LNCAP (cell line): ENCODE measurements at regions not wholly inside any gene's neighbourhood (a gene's known extent, or its start where the extent isn't known, plus 50 kb on each side); places are given as distances from the start of the nearest gene placed in this dataset.

Experiments
- CTCF ChIP-seq: fragments of 450-650 bp; IDR thresholded peaks from 2 replicates; pipeline ENCODE4 v1.5.1; 2017; ENCODE audit warnings: mild to moderate bottlenecking

GRCh38 chr5:120769312-120769872 is 305.3 kb downstream of the PRR16 start:
- TF ChIP-seq CTCF = no peak

GRCh38 chr5:120771202-120771601 is 307.1 kb downstream of the PRR16 start:
- TF ChIP-seq CTCF = no peak

- TF ChIP-seq CTCF = no peak
These were observed 314.7 kb downstream of the PRR16 start for GRCh38 chr5:120778491-120779484.

- TF ChIP-seq CTCF = no peak
These were observed 315.6 kb downstream of the PRR16 start for GRCh38 chr5:120779674-120780073.

- TF ChIP-seq CTCF = no peak
These were observed 324.4 kb downstream of the PRR16 start for GRCh38 chr5:120788481-120788880.

- no peak for TF ChIP-seq CTCF
These were observed 325.8 kb downstream of the PRR16 start for GRCh38 chr5:120789918-120790317.

GRCh38 chr5:120790339-120790738 is 326.2 kb downstream of the PRR16 start:
- TF ChIP-seq CTCF = no peak
